ENCODE measurements at regions not wholly inside any gene's neighbourhood (a gene's known extent, or its start where the extent isn't known, plus 50 kb on each side); places are given as distances from the start of the nearest gene placed in this dataset.

- TF ChIP-seq CTCF (IDR thresholded peaks at IDR 0.05) (no peak), POLR2A (IDR thresholded peaks at IDR 0.05) (no peak)
- H3K36me3 ChIP-seq, result no peaks in the 10 kb centered on the region
- H3K9me3 ChIP-seq, result peaks cover 0 to 14% (median 0%) of the 10 kb centered on the region in 3 donors
- H3K4me1 ChIP-seq, result peaks cover 0 to 6% (median 0%) of the 10 kb centered on the region in 3 donors
- no peak overlapping the region for H3K4me3 ChIP-seq
- intact Hi-C loops (cut with DNase I), result no loop called here
- H3K27ac ChIP-seq, result no peak overlapping the region
- 33 to 50% methylated on average over 1 of the region's 1 CpG for WGBS, 2 donors
- H3K27me3 ChIP-seq, result no peaks in the 10 kb centered on the region
- DNase-seq, result no peak
Observed at GRCh38 chr1:83017276-83017675, 981.7 kb downstream of the TTLL7 start.

GRCh38 chr1:83016354-83016849 lies 982.5 kb downstream of the TTLL7 start:
- H3K4me3 ChIP-seq, result no peak overlapping the region
- H3K4me1 ChIP-seq, result peaks cover 0 to 13% (median 4%) of the 10 kb centered on the region in 3 donors
- H3K27ac ChIP-seq, result no peak overlapping the region
- intact Hi-C loops (cut with DNase I), result no loop called here
- peaks cover 0 to 14% (median 0%) of the 10 kb centered on the region in 3 donors for H3K9me3 ChIP-seq
- 84 to 90% methylated on average over 1 of the region's 1 CpG for WGBS, 2 donors
- TF ChIP-seq POLR2A (IDR thresholded peaks at IDR 0.05) (no peak), CTCF (IDR thresholded peaks at IDR 0.05) (no peak)
- DNase-seq, result no peak
- H3K27me3 ChIP-seq, result no peaks in the 10 kb centered on the region
- no peaks in the 10 kb centered on the region for H3K36me3 ChIP-seq

- TF ChIP-seq CTCF (IDR thresholded peaks at IDR 0.05) (no peak), POLR2A (IDR thresholded peaks at IDR 0.05) (no peak)
- Histone ChIP-seq H3K36me3 (no peaks in the 10 kb centered on the region), H3K27me3 (no peaks in the 10 kb centered on the region), H3K9me3 (peaks cover 0 to 4% (median 0%) of the 10 kb centered on the region in 3 donors), H3K27ac (no peak overlapping the region), H3K4me3 (no peak overlapping the region), H3K4me1 (peaks cover 0 to 20% (median 6%) of the 10 kb centered on the region in 3 donors)
- intact Hi-C loops (cut with DNase I), result no loop called here
- WGBS, 2 donors, result 80 to 81% methylated on average over 2 of the region's 2 CpGs
- DNase-seq, result no peak
Observed at GRCh38 chr1:83015163-83015562, 983.8 kb downstream of the TTLL7 start.

DNA sequence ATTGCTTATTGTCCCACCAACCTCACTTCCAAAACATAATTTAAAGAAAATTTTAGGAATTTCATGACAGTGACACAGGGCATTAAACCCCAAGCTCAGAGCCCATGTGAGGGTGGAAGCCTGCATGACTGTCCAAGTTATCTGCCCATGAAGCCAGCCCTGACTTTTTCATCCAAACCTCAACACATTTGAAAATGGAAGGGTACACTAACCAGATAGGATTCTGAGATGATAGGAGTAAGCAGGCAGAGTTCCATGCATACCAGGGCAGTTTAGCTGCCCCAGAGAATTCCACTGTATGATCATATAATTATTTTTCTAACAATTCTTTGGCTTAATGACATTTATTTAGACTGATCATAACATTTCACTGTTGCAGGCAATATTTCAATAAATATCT lies 986.0 kb downstream of the TTLL7 start:
- Histone ChIP-seq H3K4me3 (no peak overlapping the region), H3K36me3 (no peaks in the 10 kb centered on the region), H3K27ac (no peak overlapping the region), H3K9me3 (no peaks in the 10 kb centered on the region), H3K4me1 (peaks cover 0 to 20% (median 6%) of the 10 kb centered on the region in 3 donors), H3K27me3 (no peaks in the 10 kb centered on the region)
- no peak for DNase-seq
- TF ChIP-seq POLR2A (IDR thresholded peaks at IDR 0.05) (no peak), CTCF (IDR thresholded peaks at IDR 0.05) (no peak)
- intact Hi-C loops (cut with DNase I), result no loop called here

DNA sequence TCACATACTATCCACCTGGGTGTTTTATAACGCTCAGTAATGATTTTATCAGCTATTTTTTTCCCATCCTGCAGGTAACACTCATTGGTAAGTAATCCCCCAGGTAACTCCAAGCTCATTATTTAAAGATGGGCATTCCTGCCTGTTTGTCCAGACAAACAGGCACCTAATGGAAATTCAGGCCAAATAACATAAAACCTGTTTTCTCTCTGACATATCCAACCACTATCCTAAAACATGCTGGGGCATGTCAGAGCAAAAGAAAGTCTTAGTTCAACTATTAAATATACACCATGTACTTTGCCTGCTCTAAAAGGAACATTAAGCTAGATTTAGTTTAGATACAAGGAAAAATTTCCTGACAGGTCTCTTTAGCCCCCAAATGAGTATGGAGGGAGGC lies 987.7 kb downstream of the TTLL7 start:
- peaks cover 0 to 14% (median 6%) of the 10 kb centered on the region in 3 donors for H3K4me1 ChIP-seq
- H3K9me3 ChIP-seq, result no peaks in the 10 kb centered on the region
- no peak for DNase-seq
- WGBS, 2 donors, result 48 to 58% methylated on average over 1 of the region's 1 CpG
- no peaks in the 10 kb centered on the region for H3K27me3 ChIP-seq
- no peak overlapping the region for H3K27ac ChIP-seq
- H3K4me3 ChIP-seq, result no peak overlapping the region
- intact Hi-C loops (cut with DNase I), result no loop called here
- H3K36me3 ChIP-seq, result no peaks in the 10 kb centered on the region
- TF ChIP-seq CTCF (IDR thresholded peaks at IDR 0.05) (no peak), POLR2A (IDR thresholded peaks at IDR 0.05) (no peak)
